CD4-positive, CD25-positive, alpha-beta regulatory T cell (primary cell): ENCODE measurements at regions not wholly inside any gene's neighbourhood (a gene's known extent, or its start where the extent isn't known, plus 50 kb on each side); places are given as distances from the start of the nearest gene placed in this dataset.

Experiments
- ATAC-seq, 2 donors: fragments of 150-1000 bp; cut with Tn5 transposase; one replicate each; pipeline ENCODE4 v1.10.0; 2021; ENCODE audit warnings: low read depth in 2 of 2, moderate number of reproducible peaks in 2 of 2, moderate library complexity in 1 of 2
- DNase-seq, 3 donors: peaks; one replicate each; pipeline versions ENCODE4 v3.0.0 to v3.0.0-alpha.2; 2012 to 2022; ENCODE audit warnings: mixed read lengths in 1 of 3
- H3K27ac ChIP-seq: one replicate; pipeline ENCODE4 v1.7.0; 2013; ENCODE audit warnings: mild to moderate bottlenecking, low read length; ENCODE audit not compliant: insufficient read depth, poor library complexity, severe bottlenecking
- H3K27me3 ChIP-seq: one replicate; pipeline ENCODE4 v1.7.0; 2013; ENCODE audit warnings: low read length; ENCODE audit not compliant: control insufficient read depth, insufficient read depth
- H3K36me3 ChIP-seq: one replicate; pipeline ENCODE4 v1.7.0; 2013; ENCODE audit warnings: mild to moderate bottlenecking, low read length, moderate library complexity; ENCODE audit not compliant: control insufficient read depth, insufficient read depth
- H3K4me1 ChIP-seq: 2 replicates; pipeline ENCODE4 v1.7.0; 2013; ENCODE audit warnings: mild to moderate bottlenecking, low read length; ENCODE audit not compliant: insufficient read depth, control insufficient read depth, poor library complexity, severe bottlenecking
- H3K4me3 ChIP-seq: one replicate; pipeline ENCODE4 v1.7.0; 2013; ENCODE audit warnings: low read depth, mild to moderate bottlenecking, low read length, moderate library complexity
- H3K9me3 ChIP-seq, 2 experiments: 1 replicate in 1 of 2; 2 replicates in 1 of 2; pipeline ENCODE4 v1.7.0; 2013; ENCODE audit warnings: low read length in 2 of 2, mild to moderate bottlenecking in 1 of 2, moderate library complexity in 1 of 2; ENCODE audit not compliant: control insufficient read depth in 2 of 2
- H3K27ac Mint-ChIP-seq, 3 donors: one replicate each; pipeline ENCODE4 v1.8.0; 2020 to 2022; ENCODE audit warnings: mild to moderate bottlenecking in 3 of 3, mixed read lengths in 3 of 3, moderate library complexity in 2 of 3
- H3K27me3 Mint-ChIP-seq: one replicate; pipeline ENCODE4 v1.8.0; 2022; ENCODE audit warnings: mild to moderate bottlenecking, mixed read lengths
- H3K36me3 Mint-ChIP-seq: one replicate; pipeline ENCODE4 v1.8.0; 2020; ENCODE audit warnings: mixed read lengths
- H3K4me1 Mint-ChIP-seq, 4 donors: one replicate each; pipeline ENCODE4 v1.8.0; 2020 to 2022; ENCODE audit warnings: mixed read lengths in 4 of 4, mild to moderate bottlenecking in 1 of 4
- H3K4me3 Mint-ChIP-seq, 4 donors: one replicate each; pipeline ENCODE4 v1.8.0; 2020 to 2022; ENCODE audit warnings: mild to moderate bottlenecking in 4 of 4, mixed read lengths in 4 of 4, moderate library complexity in 3 of 4
- H3K9me3 Mint-ChIP-seq, 7 donors: one replicate each; pipeline ENCODE4 v1.8.0; 2020 to 2022; ENCODE audit warnings: mixed read lengths in 7 of 7, mild to moderate bottlenecking in 3 of 7, moderate library complexity in 2 of 7

- Mint-ChIP-seq H3K36me3 (no peaks in the 10 kb centered on the region), H3K4me3 (no peak overlapping the region), H3K27ac (no peak overlapping the region), H3K27me3 (no peaks in the 10 kb centered on the region), H3K4me1 (no peaks in the 10 kb centered on the region), H3K9me3 (peaks cover 0 to 1% (median 0%) of the 10 kb centered on the region in 7 donors)
- H3K4me3 ChIP-seq, result no peak overlapping the region
- no peaks in the 10 kb centered on the region for H3K4me1 ChIP-seq
- H3K27me3 ChIP-seq, result no peaks in the 10 kb centered on the region
- H3K36me3 ChIP-seq, result no peaks in the 10 kb centered on the region
- no peak for DNase-seq
- H3K9me3 ChIP-seq, result no peaks in the 10 kb centered on the region
- no peak for ATAC-seq
- H3K27ac ChIP-seq, result no peak overlapping the region
Observed at GRCh38 chr1:101697072-101697471, 299.7 kb downstream of the OLFM3 start.

- H3K4me3 ChIP-seq, result no peak overlapping the region
- ATAC-seq, result no peak
- H3K27me3 Mint-ChIP-seq, result no peaks in the 10 kb centered on the region
Observed at GRCh38 chr1:101698681-101699080, 298.0 kb downstream of the OLFM3 start.

DNA sequence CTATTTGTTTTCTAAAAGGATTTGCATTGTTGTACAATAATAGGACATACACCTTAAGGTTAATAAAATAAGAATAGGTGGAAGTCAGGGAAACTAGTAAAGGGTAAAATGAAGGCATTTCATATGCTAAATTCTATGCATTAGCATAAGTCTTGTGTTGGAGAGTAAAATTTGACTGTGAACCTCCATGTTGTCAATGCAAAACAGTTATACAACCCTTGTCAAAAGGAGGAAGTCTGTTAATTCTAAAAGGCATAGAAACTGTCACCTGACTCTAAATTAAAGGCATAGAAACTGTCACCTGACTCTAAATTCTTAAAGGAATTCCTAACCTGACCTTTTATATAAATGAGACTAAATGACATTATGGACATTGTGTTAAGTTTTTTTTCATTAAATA, 291.8 kb downstream of the OLFM3 start:
- Histone ChIP-seq H3K27ac (no peak overlapping the region), H3K27me3 (no peaks in the 10 kb centered on the region), H3K9me3 (no peaks in the 10 kb centered on the region), H3K36me3 (no peaks in the 10 kb centered on the region), H3K4me3 (no peak overlapping the region), H3K4me1 (no peaks in the 10 kb centered on the region)
- Mint-ChIP-seq H3K9me3 (peaks cover 0 to 1% (median 0%) of the 10 kb centered on the region in 7 donors), H3K27ac (no peak overlapping the region), H3K4me3 (no peak overlapping the region), H3K4me1 (no peaks in the 10 kb centered on the region), H3K36me3 (no peaks in the 10 kb centered on the region), H3K27me3 (no peaks in the 10 kb centered on the region)
- ATAC-seq (no peak), DNase-seq (no peak)

More at GRCh38 chr1:101698681-101699080, 298.0 kb downstream of the OLFM3 start:
- Histone ChIP-seq H3K9me3 (no peaks in the 10 kb centered on the region), H3K36me3 (no peaks in the 10 kb centered on the region), H3K27me3 (no peaks in the 10 kb centered on the region), H3K4me1 (no peaks in the 10 kb centered on the region), H3K27ac (no peak overlapping the region)
- DNase-seq, result no peak
- Mint-ChIP-seq H3K9me3 (peaks cover 0 to 1% (median 0%) of the 10 kb centered on the region in 7 donors), H3K36me3 (no peaks in the 10 kb centered on the region), H3K27ac (no peak overlapping the region), H3K4me3 (no peak overlapping the region), H3K4me1 (no peaks in the 10 kb centered on the region)

GRCh38 chr1:101706366-101706765, 290.4 kb downstream of the OLFM3 start:
- Mint-ChIP-seq H3K9me3 (no peaks in the 10 kb centered on the region), H3K4me1 (no peaks in the 10 kb centered on the region), H3K4me3 (no peak overlapping the region), H3K27me3 (no peaks in the 10 kb centered on the region), H3K36me3 (no peaks in the 10 kb centered on the region), H3K27ac (no peak overlapping the region)
- Histone ChIP-seq H3K36me3 (no peaks in the 10 kb centered on the region), H3K9me3 (no peaks in the 10 kb centered on the region), H3K4me1 (no peaks in the 10 kb centered on the region), H3K27ac (no peak overlapping the region), H3K4me3 (no peak overlapping the region), H3K27me3 (no peaks in the 10 kb centered on the region)
- ATAC-seq (no peak), DNase-seq (no peak)

DNA sequence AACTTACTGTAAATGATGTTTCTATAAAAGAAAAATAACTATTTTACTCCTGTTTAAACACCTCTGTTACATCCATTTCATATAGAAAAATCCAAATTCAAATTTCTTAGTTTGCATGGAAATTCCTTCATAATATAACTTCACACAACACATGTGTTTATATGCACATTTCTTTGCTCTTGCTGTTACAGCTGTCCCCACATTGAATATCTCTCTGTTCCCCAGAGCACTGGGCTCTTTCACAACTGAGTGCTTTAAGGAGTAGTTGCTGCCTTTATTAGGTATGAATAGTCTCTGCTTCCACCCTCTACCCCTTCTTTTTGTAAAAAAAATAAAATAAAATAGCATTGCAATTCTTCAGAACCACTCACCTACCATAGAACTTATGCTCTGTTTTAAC, 287.0 kb downstream of the OLFM3 start:
- H3K4me3 Mint-ChIP-seq, result no peak overlapping the region
- H3K27ac Mint-ChIP-seq, result no peak overlapping the region
- H3K27ac ChIP-seq, result no peak overlapping the region
- no peaks in the 10 kb centered on the region for H3K36me3 Mint-ChIP-seq
- no peaks in the 10 kb centered on the region for H3K4me1 Mint-ChIP-seq
- no peak overlapping the region for H3K4me3 ChIP-seq
- H3K4me1 ChIP-seq, result no peaks in the 10 kb centered on the region
- DNase-seq (no peak), ATAC-seq (no peak)
- no peaks in the 10 kb centered on the region for H3K27me3 ChIP-seq
- no peaks in the 10 kb centered on the region for H3K9me3 ChIP-seq
- H3K9me3 Mint-ChIP-seq, result no peaks in the 10 kb centered on the region
- no peaks in the 10 kb centered on the region for H3K27me3 Mint-ChIP-seq
- H3K36me3 ChIP-seq, result no peaks in the 10 kb centered on the region

DNA sequence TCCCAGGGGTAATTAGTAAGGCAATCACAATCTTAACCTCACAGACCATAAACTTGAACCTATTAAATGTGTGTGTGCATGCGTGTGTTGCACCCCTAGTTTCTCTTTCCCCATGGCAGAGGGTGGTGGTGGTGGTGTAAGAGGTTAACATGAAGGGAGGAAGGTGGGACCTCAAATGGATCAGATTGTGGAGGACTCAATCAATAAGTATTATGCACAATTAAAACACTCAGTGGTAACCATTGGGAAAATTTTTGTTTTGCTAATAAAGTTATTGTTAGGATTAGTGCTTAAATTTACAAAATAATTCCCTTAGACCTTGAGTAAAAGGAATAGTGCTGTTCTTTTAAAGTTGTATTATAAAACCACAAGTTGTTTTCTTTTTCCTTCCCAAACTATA, 283.0 kb downstream of the OLFM3 start:
- Histone ChIP-seq H3K9me3 (no peaks in the 10 kb centered on the region), H3K27ac (no peak overlapping the region), H3K27me3 (no peaks in the 10 kb centered on the region), H3K4me1 (no peaks in the 10 kb centered on the region), H3K36me3 (no peaks in the 10 kb centered on the region), H3K4me3 (no peak overlapping the region)
- no peaks in the 10 kb centered on the region for H3K4me1 Mint-ChIP-seq
- no peaks in the 10 kb centered on the region for H3K36me3 Mint-ChIP-seq
- ATAC-seq (no peak), DNase-seq (no peak)
- H3K27me3 Mint-ChIP-seq, result no peaks in the 10 kb centered on the region
- no peak overlapping the region for H3K27ac Mint-ChIP-seq
- peaks cover 0 to 2% (median 0%) of the 10 kb centered on the region in 7 donors for H3K9me3 Mint-ChIP-seq
- H3K4me3 Mint-ChIP-seq, result no peak overlapping the region

GRCh38 chr1:101723415-101723814, 273.3 kb downstream of the OLFM3 start:
- ATAC-seq (no peak), DNase-seq (no peak)
- H3K4me3 ChIP-seq, result no peak overlapping the region
- no peaks in the 10 kb centered on the region for H3K9me3 ChIP-seq
- no peaks in the 10 kb centered on the region for H3K4me1 ChIP-seq
- Mint-ChIP-seq H3K27me3 (no peaks in the 10 kb centered on the region), H3K4me1 (no peaks in the 10 kb centered on the region), H3K36me3 (no peaks in the 10 kb centered on the region), H3K9me3 (peaks cover 0 to 3% (median 0%) of the 10 kb centered on the region in 7 donors), H3K27ac (no peak overlapping the region), H3K4me3 (no peak overlapping the region)
- H3K27ac ChIP-seq, result no peak overlapping the region
- no peaks in the 10 kb centered on the region for H3K27me3 ChIP-seq
- H3K36me3 ChIP-seq, result no peaks in the 10 kb centered on the region

DNA sequence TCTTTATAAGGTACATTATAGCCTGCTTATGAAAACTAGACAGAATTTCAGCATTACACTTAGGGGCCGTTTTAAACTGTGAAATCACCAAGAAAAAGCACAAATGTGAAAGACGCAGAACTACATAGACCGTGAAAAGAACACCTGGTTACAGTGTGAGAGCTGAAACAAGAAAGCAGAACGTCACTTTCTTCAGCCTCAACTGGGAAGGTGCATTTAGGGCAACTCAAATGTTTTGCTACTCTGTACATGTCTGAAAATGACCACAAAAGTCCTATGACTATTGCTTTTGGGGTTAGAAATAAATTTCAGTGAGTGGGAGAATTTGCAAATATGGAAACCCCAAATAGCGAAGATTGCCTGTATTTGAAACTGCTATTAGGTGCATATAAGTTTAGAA, 268.7 kb downstream of the OLFM3 start:
- no peak for DNase-seq
- Mint-ChIP-seq H3K4me3 (no peak overlapping the region), H3K9me3 (peaks cover 0 to 1% (median 0%) of the 10 kb centered on the region in 7 donors), H3K4me1 (no peaks in the 10 kb centered on the region), H3K27ac (no peak overlapping the region), H3K27me3 (no peaks in the 10 kb centered on the region), H3K36me3 (no peaks in the 10 kb centered on the region)
- Histone ChIP-seq H3K36me3 (no peaks in the 10 kb centered on the region), H3K27ac (no peak overlapping the region), H3K9me3 (no peaks in the 10 kb centered on the region), H3K27me3 (no peaks in the 10 kb centered on the region), H3K4me3 (no peak overlapping the region), H3K4me1 (no peaks in the 10 kb centered on the region)
- no peak for ATAC-seq
